GM13977 (cell line): ENCODE measurements at regions not wholly inside any gene's neighbourhood (a gene's known extent, or its start where the extent isn't known, plus 50 kb on each side); places are given as distances from the start of the nearest gene placed in this dataset.

Experiments used
- DNase-seq: peaks from one replicate; pipeline ENCODE4 v3.0.0; 2012; ENCODE audit warnings: low spot score
- in situ Hi-C: fragments of 300-500 bp; cut with MboI; formaldehyde crosslinking; loops from one replicate; pipeline ENCODE4 v1.12.0; 2022; ENCODE audit warnings: low sequenced_read_pairs, low pct_unique_long_range_greater_than_20kb, mixed read lengths, inconsistent platforms; ENCODE audit not compliant: unreplicated experiment
- TF ChIP-seq, protein P1 (sequence below): IDR thresholded peaks from 2 replicates; pipeline ENCODE4 v1.5.1; 2012; ENCODE audit warnings: mild to moderate bottlenecking, control low read depth; ENCODE audit not compliant: insufficient read depth; ENCODE audit errors: extremely low read depth, missing control alignments

DNA sequence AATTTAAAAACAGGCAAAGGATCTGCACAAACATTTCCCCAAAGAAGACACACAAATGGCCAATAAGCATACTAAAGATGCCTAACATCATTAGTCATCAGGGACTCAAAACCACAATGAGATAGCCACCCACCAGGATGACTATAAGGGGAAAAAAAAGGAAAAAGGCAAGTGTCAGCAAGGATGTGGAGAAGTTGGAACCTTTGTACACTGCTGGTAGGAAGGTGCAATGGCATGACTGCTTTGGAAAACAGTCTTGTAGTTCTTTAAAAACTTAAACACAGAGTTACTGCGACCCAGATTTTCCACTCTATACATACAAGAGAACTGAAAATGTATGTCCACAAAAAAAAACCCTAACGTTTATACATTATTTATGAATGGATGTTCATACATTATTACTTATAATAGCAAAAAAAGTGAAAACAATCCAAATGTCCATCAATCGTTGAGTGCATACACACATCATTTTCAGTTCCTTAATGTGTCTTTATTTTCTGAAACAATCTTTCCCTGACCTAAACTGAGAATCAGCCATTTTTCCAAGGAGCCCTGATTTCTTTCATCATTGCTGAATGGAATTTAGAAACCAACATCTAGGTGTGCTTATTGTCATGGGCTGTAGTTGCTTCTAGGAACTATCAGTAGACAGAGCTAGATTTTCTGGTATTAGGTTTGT is 64.7 kb upstream of the TLK1 start:
- DNase-seq = no peak

DNA sequence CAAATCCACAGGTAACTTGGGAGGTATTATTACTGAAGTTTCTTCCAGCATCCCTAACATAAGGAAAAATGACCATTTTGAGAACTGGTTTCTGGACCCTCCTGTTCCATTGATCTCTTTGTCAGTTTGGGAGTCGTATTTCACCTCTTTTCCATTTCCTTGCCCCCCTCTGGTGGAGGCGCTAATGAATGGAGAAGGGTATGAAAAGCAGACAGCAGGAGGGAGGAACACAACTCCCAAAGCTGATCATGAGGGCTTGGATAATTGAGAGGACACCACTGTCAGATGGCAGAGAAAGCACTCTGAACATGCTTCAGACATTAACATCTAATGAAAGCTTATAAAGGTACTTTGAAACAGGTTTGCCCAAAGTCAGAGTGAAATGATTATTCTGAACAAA is 56.6 kb upstream of the TLK1 start:
- DNase-seq = no peak
- in situ Hi-C loops = no loop called here
- TF ChIP-seq, protein P1, sequence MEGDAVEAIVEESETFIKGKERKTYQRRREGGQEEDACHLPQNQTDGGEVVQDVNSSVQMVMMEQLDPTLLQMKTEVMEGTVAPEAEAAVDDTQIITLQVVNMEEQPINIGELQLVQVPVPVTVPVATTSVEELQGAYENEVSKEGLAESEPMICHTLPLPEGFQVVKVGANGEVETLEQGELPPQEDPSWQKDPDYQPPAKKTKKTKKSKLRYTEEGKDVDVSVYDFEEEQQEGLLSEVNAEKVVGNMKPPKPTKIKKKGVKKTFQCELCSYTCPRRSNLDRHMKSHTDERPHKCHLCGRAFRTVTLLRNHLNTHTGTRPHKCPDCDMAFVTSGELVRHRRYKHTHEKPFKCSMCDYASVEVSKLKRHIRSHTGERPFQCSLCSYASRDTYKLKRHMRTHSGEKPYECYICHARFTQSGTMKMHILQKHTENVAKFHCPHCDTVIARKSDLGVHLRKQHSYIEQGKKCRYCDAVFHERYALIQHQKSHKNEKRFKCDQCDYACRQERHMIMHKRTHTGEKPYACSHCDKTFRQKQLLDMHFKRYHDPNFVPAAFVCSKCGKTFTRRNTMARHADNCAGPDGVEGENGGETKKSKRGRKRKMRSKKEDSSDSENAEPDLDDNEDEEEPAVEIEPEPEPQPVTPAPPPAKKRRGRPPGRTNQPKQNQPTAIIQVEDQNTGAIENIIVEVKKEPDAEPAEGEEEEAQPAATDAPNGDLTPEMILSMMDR = no peak

More for the DNA sequence above, 64.7 kb upstream of the TLK1 start:
- in situ Hi-C loops = no loop called here
- TF ChIP-seq, protein P1 = no peak

DNA sequence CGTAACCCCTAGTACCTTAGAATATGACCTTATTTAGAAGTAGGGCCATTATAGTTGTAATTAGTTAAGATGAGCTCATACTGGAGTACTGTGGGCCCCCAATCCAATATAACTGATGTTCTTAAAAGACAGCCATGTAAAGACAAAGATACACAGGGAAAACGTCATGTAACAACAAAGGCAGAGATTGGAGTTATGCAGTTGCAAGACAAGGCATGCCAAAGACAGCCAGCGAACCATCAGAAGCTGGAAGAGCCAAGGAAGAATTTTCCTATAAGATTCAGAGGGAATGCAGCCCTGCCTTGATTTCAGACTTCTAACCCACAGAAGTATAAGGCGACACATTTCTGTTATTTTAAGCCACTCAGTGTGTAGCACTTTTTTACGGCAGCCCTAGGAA is 55.9 kb upstream of the TLK1 start:
- no peak for DNase-seq
- in situ Hi-C loops = no loop called here
- TF ChIP-seq, protein P1 = no peak

DNA sequence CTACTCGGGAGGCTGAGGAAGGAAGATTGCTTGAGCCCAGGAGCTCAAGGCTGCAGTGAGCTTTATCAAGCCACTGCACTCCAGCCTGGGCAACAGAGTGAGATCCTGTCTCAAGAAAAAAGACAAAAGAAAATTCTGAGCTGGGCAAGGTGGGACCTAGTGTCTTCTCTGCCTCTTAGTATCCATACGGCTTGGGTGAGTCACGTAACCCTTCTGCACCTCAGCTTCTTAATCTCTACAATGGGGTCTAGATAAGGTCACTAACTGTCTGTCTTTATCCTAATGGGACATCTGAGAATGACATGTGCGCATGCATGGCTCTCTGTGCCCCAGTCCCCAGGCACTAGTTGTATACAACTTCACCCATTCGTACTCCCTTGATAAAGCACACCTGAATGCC is 53.4 kb upstream of the TLK1 start:
- DNase-seq = no peak
- in situ Hi-C loops = no loop called here
- TF ChIP-seq, protein P1 = no peak

DNA sequence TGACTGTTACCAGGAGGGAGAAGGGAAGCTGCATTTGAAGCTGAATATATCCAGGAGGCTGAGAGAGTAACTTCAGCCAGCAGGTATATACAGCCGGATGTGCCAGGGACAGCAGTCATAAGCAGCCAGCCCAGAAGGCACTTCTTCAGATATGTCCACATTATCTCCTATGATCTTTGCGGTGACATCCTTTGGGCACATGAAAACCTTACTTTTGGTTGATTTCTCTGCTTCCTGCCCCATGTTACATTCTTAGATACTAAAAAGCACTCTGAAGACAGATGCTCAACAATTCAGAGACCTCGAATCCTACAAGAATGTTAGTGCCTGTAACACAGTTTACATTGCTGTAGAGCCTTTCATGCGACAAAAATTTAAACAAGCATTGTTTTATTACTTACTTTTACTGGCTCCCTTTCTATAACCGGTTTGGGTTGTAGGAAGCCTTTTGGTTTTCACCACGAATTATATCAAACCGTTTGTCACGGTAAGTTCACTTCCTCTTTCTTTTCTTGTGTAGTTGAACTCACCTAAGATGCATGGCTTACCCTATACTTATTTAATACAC is 50.3 kb upstream of the TLK1 start:
- TF ChIP-seq, protein P1 = no peak
- in situ Hi-C loops = no loop called here
- peak; percentile 45 for DNase-seq
